Posterior vena cava (tissue), 2 donors: ENCODE measurements at regions not wholly inside any gene's neighbourhood (a gene's known extent, or its start where the extent isn't known, plus 50 kb on each side); places are given as distances from the start of the nearest gene placed in this dataset.

Experiments used
- DNase-seq: peaks from one replicate; pipeline ENCODE4 v3.0.0-alpha.2; 2020; ENCODE audit warnings: low spot score
- intact Hi-C, 2 donors: fragments of 100-400 bp; cut with DNase I; formaldehyde crosslinking; loops; one replicate each; pipeline versions ENCODE4 v1.14.1 to v1.14.2; 2022 to 2023
- donor health status: DM: yes; HTN: yes; CAD: no.
- donor health status: DM: yes; HTN: yes; CAD: no.

DNA sequence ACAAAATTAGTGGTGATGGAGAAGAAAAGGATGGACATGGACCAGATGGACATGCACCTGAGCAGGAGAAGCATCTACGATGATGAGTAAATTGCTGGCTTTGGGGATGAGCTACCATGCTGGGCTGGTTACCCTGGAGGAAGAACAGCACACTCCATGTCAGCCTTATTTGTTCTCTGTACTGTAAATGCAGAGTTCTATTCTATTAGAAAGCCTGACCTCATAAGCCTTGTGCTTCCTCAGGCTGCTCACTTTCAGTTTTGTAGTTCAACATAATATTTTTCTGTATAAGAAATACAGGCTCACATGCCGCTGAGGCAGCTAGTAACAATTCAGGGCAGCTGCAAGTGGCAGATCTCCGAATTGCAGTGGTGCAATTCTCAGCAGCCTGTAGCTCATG, 249.6 kb downstream of the PLA2G4A start:
- DNase-seq = no peak
- intact Hi-C loops = no loop called here

DNA sequence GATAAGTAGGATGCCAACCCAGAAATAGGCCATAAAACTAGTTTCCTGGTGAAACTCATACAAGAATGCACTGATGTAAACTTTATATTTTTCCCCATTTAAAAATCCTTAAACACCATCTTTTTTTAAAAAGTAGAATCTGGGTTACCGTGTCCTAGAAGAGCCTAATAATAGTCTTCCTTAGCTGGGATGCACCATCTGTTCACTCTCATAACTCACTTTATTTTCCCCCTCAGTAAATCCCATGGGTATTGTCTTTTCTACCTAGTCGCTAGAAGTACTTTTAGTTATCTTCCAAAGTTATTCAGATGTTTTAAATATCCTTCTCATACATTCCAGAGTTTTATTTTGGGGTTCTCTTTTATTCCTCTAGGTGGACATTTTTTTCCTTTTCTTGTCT, 250.2 kb downstream of the PLA2G4A start:
- intact Hi-C loops = no loop called here
- no peak for DNase-seq

DNA sequence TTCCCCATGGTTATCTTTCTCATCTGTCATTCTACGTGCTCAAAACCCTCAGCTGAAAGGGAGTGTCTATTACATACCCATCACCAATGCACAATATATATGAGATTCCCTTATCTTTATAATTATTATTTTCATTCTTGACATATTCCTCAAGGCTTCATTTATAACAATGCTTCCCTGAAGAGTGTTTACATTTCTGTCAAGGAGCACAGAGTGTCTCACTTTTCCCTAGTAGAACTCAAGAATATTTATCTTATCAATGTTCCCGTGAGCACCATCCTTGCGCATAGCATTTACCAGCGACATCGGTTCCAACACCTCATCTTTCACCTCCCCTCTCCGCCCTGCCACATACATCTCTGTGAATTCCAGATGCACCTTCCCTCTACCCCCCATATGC, 250.6 kb downstream of the PLA2G4A start:
- intact Hi-C loops = no loop called here
- no peak for DNase-seq

DNA sequence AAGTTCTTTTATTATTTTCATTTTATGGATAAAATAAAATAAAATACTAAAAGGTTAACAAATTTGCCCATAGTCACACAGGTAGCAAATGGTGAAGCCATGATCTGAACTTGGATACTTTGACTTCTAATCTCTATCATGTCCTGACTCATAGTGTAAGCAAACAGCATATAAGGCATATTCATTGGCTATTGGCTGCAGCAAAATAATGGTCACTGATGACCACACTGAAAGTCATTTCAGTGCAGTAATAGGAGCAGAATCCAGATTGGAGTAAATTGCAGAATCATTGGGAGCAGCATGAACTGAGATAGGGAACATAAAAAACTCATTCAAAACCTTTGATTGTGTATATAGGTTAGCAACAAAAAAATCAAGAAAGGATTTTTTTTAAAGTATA, 262.9 kb downstream of the PLA2G4A start:
- DNase-seq = no peak
- intact Hi-C loops = no loop called here

DNA sequence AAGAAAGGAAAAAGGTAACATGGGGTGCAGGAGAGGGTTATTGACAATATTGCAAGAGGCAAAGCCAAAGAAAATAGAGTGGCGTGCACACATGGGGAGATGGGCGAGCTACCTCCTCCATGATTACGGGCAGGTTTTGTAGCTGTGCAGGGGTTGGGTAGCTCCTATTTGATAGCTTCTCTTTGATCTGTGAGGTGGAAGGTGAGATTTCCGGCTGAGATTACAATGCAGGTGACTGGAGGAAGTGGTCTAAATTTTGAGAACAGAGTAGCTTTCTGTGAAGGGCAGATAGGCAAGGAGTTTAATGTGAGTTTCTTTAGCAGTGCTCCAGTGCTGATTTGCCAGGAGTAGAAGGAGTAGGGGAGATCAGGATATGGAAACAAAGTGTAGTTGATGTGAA, 263.4 kb downstream of the PLA2G4A start:
- DNase-seq = no peak
- intact Hi-C loops = no loop called here

DNA sequence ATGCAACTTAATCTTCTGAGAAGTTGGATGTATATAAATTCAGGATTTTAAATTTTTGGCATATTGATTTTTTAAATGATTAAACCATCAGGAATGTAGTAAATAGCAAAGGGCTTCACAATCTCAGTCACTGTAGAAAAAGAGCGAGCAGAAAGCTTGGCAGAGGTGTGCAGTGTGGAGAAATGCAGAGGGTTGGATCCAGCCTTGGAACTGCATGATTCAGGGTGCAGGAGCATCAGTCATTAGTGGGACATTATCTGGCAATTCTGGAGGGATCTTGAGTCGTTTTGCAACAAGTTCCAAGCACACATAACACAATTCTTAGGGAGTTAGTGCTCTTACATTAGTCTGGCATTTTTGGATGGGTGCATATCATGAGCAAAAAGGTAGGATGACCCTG, 267.9 kb downstream of the PLA2G4A start:
- DNase-seq = no peak
- intact Hi-C loops = no loop called here

DNA sequence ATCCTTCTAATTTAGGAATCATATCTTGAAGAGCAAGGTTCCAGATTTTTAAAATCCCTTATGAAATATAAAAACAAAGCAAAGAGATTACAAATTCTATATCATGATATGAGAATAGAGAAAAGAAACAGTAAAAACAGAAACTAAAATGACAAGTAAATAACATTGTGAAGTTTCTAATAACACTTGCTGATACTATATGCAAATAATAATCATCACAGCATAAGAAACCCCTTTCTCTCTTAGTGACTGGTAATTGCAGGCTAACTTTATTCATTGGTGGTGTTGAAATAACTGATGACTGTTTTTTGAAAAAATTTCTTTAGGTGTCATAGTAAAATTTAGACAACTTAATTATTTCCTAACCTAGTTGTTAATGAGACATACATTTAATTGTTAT, 281.6 kb downstream of the PLA2G4A start:
- no peak for DNase-seq
- intact Hi-C loops = no loop called here

DNA sequence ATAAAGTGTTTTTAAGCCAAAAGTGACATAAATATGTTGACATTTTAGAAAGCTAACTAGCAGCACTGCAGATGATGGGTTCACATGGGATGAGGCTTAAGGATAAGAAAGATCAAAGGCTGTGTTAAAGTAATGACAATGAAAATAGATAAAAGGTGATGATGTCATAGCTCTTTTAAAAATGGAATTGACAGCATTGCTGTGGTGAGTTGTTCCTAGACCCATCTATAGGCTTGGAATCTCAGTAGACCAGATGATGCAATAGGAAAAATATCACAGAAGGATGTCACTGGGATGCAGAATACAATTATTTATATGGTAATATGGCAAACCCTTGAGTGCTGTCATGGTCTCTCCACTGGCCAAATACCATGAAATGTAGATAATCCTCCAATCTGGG, 286.0 kb downstream of the PLA2G4A start:
- no peak for DNase-seq
- intact Hi-C loops = no loop called here

DNA sequence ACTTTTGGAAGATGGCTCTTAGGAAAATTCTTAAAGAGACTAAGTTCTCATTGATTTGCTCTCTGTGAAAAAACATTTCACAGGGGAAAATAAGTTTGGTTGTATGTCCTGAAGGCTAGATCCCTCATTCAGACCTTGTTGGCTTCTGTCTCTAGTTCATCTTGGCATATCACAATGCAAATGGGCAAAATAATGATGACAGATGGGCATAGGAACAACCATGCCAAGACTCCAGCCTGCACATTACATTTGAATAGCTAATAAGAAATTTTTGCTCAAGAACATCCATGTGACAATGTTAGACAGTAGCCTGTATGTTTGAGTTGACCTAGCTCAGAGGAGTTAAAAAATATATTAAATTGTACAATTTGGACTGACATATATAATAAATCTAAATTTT, 292.9 kb downstream of the PLA2G4A start:
- DNase-seq = no peak
- intact Hi-C loops = no loop called here

DNA sequence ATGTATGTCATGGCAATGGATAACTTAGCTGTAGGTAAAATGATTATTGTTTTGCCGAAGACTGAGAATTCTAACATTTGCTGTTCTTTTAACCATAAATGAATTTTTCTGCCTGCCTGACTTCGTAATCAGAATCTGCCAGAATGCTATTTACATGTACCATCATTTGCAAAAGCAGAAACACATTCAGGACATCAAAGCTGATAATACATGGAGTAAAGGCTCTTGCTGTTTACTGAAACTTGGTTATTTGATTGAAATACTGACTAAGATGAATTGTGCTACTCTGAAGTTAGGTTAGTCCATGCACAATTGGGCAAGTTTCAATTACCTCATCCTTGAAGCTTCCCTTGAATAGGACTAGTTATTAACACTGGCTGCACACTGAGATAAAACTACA, 293.8 kb downstream of the PLA2G4A start:
- no peak for DNase-seq
- intact Hi-C loops = no loop called here

DNA sequence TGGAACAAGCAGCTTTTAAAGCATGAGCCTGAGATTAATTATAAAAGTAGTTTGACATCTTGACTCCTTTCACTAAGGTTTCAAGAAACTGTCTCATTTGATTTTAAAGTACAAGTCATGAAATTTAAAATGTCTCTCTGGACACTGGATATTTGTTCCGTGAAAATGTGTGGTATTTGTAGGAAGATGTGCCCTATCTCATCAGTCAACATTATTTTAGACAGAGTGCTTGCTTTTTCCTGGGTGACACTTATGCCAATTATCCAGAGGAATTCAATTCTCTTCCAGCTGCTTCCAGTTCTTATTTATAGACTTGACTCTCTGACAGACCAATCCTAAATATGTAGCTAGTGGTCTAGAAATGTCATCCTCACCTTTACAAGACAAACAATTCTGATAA, 300.4 kb downstream of the PLA2G4A start:
- intact Hi-C loops = no loop called here

DNA sequence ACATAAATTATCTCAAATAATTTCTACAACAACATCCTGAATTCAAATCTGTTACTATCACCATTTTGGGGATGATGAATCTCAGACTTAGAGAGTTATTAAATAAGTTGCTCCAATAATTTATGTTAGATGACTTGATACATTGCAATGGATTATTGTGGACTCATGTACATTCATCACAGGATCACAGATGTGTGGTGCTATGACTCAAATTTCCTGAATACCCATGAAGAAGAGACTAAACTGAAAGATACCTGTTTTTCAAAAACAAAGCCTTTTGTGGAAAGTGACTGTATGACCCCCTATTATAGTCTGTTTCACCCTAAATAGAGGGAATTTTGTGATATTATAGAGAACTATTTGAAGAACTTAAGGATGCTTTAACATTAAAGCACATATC, 315.0 kb downstream of the PLA2G4A start:
- intact Hi-C loops = no loop called here
- DNase-seq = no peak

More for the DNA sequence above, 300.4 kb downstream of the PLA2G4A start:
- no peak for DNase-seq

DNA sequence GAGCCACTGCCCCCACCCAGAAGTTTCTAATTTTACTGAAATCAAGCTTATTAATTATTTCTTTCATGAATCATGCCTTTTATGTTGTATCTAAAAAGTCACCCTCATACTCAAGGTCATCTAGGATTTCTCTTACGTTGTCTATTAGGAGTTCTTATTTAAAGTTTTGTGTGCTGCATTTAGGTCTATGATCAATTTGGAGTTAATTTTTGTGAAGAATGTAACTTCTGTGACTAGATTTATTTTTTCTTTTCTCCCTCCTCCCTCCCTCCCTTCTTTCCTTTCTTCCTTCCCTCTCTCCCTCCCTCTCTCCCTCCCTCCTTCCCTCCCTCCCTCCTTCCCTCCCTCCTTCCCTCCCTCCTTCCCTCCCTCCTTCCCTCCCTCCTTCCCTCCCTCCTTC, 317.6 kb downstream of the PLA2G4A start:
- DNase-seq = no peak
- intact Hi-C loops = no loop called here

DNA sequence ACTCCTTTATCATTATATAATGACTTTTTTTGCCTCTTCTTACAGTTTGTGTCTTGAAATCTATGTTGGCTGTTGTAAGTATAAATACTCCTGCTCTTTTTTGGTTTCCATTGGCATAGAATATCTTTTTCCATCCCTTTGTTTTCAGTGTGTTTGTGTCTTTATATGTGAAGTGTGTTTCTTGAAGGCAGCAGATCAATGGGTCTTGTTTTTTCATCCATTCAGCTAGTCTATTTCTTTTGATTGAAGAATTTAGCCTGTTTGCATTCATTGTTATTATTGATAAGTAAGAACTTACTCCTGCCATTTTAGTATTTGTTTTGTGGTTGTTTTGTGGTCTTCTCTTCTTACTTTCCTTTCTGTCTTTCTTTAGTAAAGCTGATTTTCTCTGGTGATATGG, 322.8 kb downstream of the PLA2G4A start:
- DNase-seq = no peak
- intact Hi-C loops = no loop called here

DNA sequence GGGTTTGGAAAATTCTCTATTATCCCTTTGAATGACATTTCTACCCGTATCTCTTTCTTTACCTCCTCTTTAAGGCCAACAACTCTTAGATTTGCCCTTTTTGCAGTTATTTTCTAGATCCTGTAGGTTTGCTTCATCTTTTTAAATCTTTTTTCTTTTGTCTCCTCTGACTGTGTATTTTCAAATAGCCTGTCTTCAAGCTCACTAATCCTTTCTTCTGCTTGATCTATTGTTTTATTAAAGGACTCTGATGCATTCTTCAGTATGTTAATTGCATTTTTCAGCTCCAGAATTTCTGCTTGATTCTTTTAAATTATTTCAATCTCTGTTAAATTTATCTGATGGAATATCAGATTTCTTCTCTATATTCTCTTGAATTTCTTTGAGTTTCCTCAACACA, 324.3 kb downstream of the PLA2G4A start:
- no peak for DNase-seq

DNA sequence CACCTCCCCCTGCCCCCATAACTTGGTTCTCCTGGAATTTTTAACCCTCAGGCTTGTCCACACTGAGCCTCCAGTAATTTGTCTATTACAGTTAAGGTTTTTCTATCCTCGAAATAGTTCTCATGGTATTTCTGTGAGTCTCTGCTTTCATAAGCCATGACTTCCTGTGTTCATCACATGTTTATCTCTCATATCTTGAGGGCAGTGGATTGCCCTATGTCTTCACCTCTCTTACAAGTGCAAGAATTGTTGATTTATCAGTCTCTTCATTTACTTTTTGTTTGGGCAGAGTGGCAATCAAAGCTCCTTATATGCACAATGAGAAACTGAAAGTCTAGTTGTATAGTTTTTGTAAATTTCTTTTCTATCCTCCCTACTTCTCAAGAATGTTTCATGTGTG, 328.4 kb downstream of the PLA2G4A start:
- intact Hi-C loops = no loop called here
- no peak for DNase-seq

More for the DNA sequence above, 324.3 kb downstream of the PLA2G4A start:
- intact Hi-C loops = no loop called here

DNA sequence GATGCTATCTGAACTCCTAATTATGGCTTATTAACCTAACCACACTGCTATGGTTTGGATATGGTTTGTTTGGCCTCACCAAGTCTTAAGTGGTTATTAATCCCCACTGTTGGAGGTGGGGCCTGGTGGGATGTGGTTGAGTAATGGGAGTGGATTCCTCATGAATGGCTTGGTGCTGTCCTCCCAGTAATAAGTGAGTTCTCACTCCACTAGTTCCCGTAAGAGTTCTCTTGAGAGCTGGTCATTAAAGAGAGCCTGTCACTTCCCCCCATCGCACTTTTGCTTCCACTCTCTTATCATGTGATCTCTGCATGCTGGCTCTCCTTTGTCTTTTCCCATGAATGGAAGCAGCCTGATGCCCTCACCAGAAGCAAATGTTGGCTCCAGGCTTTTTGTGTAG, 328.8 kb downstream of the PLA2G4A start:
- intact Hi-C loops = no loop called here
- no peak for DNase-seq

DNA sequence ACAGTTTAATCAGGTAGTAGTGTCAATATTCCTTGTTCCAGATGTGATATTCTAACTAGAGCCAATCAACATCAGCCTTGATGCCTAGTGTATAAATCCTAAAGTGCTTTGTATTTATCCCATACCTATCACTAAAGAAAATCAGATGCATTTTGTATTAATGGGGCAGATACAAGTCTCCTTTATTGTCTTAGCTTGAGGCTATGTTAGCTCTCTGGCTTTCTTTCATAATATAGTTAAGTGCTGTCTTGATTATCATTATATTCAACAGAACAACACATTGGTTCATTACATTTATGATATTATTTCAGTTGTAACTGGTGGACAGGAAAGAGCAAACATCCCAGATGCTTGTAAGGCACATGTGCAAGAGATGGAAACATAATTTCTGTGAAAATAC, 338.8 kb downstream of the PLA2G4A start:
- intact Hi-C loops = no loop called here
- no peak for DNase-seq

DNA sequence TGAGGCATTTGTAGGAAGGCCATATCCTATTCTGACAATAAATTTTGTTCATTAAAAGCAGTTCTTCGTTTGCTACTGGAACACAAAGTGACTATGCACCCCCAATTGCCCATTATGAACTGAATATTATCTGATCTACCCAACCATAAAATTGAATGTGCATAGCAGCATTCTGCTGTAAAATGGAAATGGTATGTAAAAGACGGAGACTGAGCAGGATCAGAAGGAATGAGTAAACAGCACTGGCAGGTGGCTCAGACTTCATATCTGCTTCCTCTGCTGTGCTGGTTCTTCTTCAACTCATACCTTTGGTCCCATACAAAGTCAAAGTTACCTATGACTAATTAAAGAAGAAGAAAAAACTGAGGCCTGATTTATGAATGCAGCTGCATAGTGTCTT, 339.5 kb downstream of the PLA2G4A start:
- intact Hi-C loops = no loop called here
- DNase-seq = no peak

DNA sequence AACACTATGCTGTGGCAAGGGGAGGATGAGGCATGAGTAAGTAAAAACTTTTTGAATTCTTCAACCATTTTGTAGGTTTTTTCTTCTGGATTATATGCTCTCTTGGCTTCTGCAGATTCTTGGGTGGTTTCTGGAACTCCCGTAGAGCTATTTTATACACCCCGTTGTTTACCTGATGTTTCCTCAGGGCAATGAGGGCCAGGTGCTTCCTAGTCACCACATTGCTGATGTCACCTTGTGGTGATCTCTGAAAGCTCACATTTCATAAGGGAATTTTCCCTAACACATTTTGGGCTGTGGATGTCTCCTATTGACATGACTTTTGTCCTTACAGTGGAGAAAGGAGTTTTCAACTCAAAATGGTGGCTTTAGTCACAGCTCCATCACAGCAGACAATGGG, 356.6 kb downstream of the PLA2G4A start:
- intact Hi-C loops = no loop called here
- no peak for DNase-seq

DNA sequence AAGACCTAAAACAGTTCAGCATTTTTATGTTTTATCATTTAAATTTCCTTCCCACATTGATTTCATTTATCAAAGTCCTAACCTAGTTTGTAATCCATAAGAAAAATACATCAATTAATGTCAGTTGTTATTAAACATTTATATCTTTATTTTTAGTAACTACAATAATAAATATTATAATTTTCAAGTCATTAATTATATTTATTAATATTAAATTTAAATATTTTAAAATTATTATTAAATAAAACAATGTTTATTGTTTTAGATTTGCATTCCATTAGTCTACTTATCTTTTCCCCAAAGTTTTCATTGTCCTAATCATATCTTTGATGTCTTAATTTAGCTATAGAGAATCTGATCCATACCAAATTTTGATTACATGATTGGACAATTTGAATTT, 368.9 kb downstream of the PLA2G4A start:
- DNase-seq = no peak
- intact Hi-C loops = no loop called here

DNA sequence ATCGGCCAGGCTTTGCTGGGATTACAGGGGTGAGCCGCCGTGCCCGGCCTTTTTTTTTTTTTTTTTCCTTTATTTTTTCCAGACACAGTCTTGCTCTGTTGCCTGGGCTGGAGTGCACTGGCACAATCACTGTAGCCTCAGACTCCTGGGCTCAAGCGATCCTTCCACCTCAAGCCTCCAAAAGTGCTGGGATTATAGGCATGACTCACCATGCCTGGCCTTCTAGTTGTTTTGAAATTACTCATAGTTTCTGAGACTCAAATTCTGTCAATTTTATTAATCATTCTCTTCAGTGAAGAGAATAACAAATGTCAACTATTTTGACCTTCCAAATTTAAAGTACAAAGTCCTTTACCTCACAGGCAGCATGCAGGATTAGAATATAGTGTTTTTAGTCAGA, 374.5 kb downstream of the PLA2G4A start:
- no peak for DNase-seq
- intact Hi-C loops = loop anchor here in 1 of 2 donors (2.0 kb wide), 1 partner anchor 26 kb away; no protein-coding TSS in a partner anchor

DNA sequence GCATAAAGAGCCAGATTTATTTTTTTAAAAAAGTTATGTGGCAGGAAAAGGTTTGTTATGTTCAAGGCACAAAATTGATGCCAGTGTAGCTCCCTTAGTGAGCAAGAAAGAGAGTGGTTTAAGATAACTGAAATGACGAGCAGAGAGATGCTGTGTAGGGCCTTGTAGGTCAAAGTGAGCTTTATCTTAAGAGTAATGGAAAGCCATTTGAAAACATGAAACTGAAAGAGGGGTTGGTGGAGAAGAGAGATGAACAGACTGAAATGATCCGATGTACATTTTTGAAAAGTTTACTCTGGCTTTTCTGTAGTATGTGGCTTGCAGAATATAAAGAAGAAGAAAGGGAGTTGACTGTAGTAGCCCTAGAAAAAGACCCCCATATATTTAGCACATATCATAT, 383.6 kb downstream of the PLA2G4A start:
- intact Hi-C loops = no loop called here
- DNase-seq = no peak
